ENCODE measurements at regions not wholly inside any gene's neighbourhood (a gene's known extent, or its start where the extent isn't known, plus 50 kb on each side); places are given as distances from the start of the nearest gene placed in this dataset.

DNA sequence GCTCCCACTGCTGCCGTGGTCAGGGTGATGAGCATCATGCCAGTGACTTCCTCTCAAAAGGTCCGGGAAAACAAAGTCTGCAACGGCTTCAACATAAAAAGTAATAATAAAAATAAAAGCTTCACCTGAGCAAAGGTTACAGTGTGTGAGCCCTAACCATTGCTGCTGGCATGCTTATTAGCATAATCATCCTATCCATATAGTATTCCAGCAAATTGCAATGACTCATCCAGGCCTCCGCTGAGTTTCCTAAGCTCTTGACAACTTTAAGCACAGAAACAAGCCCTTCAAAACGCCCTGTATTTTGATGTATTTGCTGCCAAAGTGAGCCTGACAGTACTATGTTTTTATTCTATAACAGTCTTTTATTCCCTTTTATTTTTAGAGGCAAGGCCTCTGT lies 100.5 kb downstream of the AASDH start:
- no peak for DNase-seq (ENCODE audit: low read depth in 2 of 2)

DNA sequence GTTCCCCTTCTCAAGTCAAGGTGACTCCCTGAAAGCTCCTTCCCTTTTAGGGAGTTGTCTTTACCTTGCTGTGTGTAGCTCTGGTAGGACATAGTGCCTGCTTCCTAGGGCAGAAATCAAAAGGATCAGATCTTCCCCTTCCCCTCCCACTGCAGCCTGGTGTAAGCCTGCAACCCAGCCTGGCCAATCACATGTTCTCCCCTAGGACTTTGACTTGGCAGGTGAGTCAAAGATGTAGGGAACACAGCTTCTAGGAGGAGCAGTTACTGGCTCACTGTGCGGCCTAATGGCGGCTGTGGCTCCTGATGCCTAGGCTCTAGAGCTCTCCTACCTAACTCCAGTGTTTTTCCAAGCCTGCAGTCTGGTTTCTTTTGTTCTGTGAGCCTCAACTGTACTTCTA lies 103.9 kb downstream of the AASDH start:
- DNase-seq (ENCODE audit: low read depth in 2 of 2) = no peak

- no peak for DNase-seq (ENCODE audit: low read depth in 2 of 2)
These were observed 105.3 kb downstream of the AASDH start for GRCh38 chr4:56282004-56282403.

DNA sequence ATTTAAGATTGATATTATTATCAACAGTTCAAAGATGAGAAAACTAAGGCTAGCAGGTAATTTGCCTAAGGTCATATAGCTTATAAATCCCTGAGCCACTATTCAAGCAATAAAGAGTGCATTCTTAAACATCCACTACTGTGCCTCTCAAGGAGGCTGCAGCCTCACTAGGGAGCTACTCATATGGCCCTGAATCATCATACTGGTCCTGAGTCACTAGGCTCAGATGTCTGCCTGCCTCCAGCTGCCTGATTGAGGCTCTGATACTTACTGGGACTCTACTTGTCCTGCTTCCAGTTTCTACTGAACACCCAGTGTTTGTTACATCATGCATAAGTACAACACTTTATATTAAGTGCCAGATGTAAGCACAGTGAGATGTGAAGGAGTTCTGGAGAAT lies 110.7 kb downstream of the AASDH start:
- no peak for DNase-seq (ENCODE audit: low read depth in 2 of 2)

DNA sequence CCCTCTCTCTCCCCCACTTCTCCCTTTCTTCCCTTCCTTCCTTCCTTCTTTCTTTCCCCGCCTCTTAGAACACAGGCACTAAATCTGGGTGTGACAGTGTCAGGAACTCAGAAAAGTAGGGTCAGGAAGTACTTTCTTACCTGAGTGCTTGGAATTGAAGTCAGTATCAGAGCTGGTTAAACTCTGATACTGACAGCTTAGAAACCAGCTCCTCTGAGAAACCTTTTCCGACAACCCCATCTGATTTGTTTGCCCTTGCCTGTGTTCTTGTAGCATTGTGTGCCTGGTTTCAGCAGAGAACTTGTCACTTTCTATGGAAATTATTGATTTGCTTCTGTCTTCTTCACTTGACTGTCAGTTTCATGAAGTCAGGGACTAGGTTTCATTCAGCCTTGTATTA lies 113.9 kb downstream of the AASDH start:
- no peak for DNase-seq (ENCODE audit: low read depth in 2 of 2)

DNA sequence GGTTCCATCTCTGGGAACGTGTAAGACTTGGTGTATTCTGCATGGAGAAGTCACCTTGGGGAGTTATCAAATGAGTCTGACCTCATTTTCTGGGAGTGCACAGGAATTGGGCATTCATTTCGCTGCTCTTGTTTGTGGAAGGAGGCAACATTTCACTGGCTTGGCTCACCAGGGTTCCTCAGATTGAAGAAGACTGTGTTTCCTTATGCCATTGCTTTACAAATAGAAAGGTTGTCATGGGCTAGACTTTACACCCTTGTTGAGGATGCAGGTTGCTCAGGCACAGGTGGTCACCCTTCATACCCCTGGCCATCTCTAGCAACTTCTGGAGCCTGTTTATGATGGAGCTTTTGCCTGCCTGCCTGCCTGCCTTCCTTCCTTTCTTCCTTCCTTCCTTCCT lies 114.4 kb downstream of the AASDH start:
- no peak for DNase-seq (ENCODE audit: low read depth in 2 of 2)

GRCh38 chr4:56272003-56272402 lies 115.3 kb downstream of the AASDH start:
- no peak for DNase-seq (ENCODE audit: low read depth in 2 of 2)

DNA sequence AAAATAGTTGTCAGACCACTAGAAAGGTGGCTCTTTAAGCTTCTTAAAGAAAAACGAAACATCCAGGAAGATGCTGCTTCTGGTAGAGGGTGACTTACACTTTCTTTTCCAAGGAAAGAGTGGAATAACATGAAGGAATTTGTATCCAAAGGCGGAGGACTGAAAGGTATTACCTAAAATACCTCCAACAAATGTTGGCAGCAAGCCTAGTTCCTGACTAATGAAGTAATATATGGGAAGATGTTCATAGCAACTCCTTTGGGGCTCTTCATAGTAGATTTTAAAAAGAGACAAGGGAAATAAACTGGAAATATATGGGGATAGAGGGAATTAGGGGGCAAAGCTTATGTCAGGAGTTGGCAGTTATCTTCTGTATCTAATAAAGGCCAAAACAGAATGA lies 116.2 kb downstream of the AASDH start:
- DNase-seq (ENCODE audit: low read depth in 2 of 2) = no peak

DNA sequence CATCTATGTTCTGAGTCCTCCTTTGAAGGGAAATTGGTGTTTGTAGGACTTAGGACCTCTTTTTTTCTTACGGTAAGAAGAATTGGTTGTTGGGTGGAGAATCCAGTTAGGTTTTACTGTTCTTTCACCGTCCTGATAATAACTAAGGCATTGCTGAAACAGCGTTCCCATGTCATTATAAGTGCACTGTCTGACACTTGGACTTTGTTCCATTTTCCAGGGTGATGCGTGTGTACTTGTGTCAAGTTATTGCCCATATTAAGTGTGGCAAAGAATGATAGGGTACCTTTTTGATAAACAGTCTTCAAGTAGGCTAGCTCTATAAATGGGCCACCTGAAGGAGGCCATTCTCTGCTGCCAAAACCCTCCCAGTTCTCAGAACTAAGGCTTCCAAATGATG lies 119.7 kb downstream of the AASDH start:
- no peak for DNase-seq (ENCODE audit: low read depth in 2 of 2)

DNA sequence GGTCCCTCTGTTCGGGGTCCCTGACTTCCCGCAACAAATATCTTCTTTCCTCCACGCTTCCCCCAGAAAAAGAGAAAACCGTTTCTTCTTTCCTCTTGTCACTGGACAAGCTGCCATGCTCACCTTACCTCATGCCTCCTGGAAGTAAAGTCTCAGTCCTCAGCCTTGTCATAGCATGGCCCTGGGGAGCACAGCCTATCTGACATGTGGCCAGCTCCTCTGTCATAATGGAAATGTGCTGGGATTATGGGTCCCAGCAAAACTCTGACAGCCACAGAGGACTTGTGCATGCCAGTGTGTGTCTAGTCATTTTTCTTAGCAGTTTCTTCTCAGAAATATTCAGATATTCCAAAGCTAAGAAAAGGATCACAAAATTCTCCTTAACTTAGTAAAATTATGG lies 122.4 kb downstream of the AASDH start:
- DNase-seq (ENCODE audit: low read depth in 2 of 2) = no peak

DNA sequence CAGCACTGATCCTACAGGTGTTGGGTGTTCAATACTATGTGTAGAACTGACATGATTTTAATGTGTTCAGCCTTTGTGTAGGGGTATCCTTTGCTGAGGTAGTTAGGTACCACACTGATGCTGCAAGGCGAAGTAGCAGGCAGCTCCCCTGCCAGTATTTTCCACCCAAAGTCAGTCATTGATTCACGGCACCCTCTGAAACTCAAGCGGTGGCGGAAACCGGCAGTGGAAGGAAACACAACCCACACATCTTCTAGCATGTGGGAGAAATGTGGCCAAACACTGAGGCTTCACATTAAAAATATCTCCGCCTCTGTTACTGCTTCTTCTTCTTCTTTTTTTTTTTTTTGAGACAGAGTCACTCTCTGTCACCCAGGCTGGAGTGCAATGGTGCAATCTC lies 126.3 kb downstream of the AASDH start:
- peak; percentile 23 to 34 for DNase-seq (ENCODE audit: low read depth in 2 of 2)

GRCh38 chr4:56260320-56260719 lies 127.0 kb downstream of the AASDH start:
- no peak for DNase-seq (ENCODE audit: low read depth in 2 of 2)

DNA sequence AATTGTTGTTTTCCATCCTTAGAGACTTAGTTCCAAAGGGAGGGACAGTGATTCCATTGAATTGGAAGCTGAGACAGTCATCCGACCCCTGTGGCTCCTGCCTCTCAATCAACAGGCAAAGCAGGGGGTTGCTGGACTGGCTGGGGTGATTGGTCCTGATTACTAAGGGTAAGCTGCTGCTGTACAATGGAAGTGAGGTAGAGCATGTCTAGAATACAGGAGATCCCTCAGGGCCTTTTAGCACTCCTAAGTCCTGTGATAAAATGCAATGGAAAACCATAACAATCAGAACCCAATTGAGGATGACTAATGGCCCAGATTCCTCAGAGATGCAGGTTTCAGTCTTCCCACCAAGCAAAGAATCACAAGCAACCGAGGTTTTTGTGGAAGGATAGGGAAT lies 127.6 kb downstream of the AASDH start:
- no peak for DNase-seq (ENCODE audit: low read depth in 2 of 2)

DNA sequence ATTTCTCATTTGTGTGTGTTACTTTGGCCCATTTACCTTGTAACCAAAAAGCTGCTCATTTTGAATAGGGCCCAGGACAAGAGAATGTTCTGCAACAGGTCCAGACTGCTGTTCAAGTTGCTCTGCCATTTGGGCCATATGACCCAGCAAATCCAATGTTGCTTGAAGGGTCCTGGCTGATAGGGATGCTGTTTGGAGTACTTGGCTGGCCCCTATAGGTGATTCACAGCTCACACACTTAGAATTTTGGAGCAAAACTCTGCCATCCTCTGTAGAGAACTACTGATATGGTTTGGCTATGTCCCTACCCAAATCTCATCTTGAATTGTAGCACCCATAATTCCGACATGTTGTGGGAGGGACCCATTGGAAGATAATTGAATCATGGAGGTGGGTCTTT lies 131.5 kb downstream of the AASDH start:
- DNase-seq (ENCODE audit: low read depth in 2 of 2) = no peak

DNA sequence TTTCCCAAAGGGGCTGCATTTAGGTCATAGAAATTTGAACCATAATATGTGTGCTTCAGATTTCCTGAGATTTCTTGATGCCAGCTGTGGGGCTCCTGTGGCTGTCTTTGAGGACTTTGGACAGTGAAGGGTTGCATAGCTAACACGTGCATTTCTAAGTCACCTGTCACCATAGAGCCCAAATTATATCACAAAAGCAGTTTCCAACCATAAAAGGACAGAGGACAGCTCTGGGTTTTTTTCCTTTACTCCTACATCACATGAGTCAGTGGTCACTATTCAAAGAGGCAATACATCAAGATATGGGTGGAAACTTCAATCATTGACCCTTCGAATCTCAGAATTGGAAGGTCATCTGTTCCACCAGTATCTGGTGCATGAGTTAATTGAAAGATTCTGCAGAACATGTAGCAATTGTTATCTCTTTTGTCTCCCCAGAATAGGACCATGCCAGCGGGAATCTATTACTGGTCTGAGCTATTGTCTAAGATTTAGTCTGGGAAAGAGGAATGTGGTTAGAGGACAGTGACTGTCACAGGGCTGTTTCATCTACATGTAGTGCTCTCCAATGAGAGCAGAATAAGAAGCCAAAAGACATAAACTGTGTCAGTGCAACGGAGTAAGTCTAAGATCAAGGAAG lies 133.5 kb downstream of the AASDH start:
- DNase-seq (ENCODE audit: low read depth in 2 of 2) = no peak

GRCh38 chr4:56252561-56253152 lies 134.6 kb downstream of the AASDH start:
- DNase-seq (ENCODE audit: low read depth in 2 of 2) = no peak

DNA sequence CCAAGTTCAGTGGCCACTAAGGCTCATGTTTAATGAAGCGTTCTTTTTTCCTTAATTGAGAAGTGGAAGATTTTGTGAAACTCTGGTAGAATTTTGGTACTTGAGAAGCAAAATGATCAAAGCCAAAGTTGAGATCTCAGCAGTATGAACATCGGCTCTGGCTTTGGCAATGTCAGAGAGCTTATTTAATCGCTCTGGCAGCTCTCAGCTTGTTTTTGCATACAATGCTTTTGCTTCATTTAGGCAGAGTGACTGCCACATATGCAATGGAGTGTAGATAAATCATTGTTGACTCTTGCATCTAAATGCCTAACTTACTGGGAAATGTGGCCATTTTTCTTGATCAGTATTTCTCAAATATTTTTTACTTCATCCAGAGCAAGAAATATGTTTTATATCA lies 135.7 kb downstream of the AASDH start:
- no peak for DNase-seq (ENCODE audit: low read depth in 2 of 2)

DNA sequence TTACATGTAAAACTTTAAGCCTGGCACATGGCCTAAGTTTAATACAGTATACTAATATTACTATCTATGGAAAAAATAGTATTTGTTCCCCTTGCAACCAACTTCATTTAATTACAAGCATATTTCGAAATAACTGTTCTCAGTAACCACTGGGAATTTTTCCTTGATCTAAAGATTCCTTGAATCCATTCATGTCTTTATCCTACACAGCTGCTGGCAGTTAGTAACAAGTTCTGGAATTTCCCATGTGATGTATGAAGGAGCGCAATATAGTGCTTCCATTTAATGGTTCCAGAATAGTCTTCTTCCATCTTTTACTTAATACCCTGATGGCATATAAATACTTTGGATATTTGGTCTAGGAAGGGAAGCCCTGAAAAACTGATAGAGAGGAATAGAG lies 136.5 kb downstream of the AASDH start:
- no peak for DNase-seq (ENCODE audit: low read depth in 2 of 2)

GRCh38 chr4:56247646-56248045 lies 139.6 kb downstream of the AASDH start:
- no peak for DNase-seq (ENCODE audit: low read depth in 2 of 2)

DNA sequence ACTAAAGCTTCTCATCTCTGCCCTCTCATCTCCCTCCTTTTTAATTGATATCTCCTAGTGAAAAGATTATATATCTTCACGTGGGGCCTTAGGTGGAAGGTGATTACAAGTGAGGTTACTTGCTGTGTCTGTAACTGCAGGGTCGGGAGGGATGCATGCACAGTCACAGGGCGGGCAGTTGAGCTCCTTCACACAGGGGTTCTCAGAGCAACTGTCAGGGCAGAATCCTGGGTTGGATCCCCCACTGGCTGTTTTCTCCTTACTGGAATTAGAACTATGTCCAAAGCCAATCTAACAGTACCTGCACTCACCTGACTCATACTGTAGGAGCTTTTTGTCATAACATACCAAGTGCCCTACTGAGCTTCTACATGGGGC lies 141.1 kb downstream of the AASDH start:
- DNase-seq (ENCODE audit: low read depth in 2 of 2) = no peak

GRCh38 chr4:56245547-56246232 lies 141.6 kb downstream of the AASDH start:
- no peak for DNase-seq (ENCODE audit: low read depth in 2 of 2)

DNA sequence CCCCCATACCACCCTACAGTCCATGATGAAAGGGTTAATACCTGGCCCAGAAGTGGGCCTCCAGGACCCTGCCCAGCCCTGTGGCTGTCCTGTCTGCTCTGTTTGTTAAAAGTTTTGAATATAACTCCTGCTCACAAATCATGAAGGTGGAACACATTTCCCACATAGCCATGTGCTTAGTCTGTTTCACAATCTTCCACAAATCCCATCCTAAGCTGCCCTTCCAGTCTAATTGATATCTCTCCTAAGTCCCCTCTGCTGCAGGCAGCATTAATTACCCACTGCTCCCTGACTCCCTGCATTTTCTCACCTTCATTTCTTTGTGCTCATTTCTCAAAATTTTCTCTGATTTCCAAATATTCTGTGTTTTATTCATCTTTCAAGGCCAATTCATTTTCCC lies 142.6 kb downstream of the AASDH start:
- DNase-seq (ENCODE audit: low read depth in 2 of 2) = no peak

GRCh38 chr4:56243107-56243506 lies 144.2 kb downstream of the AASDH start:
- no peak for DNase-seq (ENCODE audit: low read depth in 2 of 2)

DNA sequence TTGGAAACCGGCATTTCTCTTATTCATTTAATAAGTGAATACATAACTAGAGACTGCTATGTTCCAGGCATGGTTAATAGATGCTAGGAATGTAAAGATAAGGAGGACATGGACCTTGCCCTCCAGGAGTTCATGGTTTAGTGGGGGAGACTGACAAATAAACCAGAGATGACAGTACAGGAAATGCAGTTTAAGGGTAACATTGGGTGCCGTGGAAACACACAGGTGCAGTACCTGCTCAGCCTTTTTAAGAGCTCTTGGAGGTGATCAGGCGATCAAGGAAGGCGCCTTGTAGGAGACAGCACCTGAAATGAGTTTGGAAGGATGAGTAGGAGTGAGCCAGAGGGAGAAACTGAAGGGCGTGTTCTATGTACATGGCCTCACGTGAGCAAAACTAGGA lies 145.8 kb downstream of the AASDH start:
- no peak for DNase-seq (ENCODE audit: low read depth in 2 of 2)
